ENCODE measurements at regions not wholly inside any gene's neighbourhood (a gene's known extent, or its start where the extent isn't known, plus 50 kb on each side); places are given as distances from the start of the nearest gene placed in this dataset.

GRCh38 chr1:5733596-5733995 lies 258.6 kb downstream of the NPHP4 start:
- no peak for TF ChIP-seq CTCF (IDR thresholded peaks at IDR 0.05; ENCODE audit: low read depth, low read length, poor library complexity, severe bottlenecking)
- no peak for TF ChIP-seq EZH2phosphoT487 (IDR thresholded peaks at IDR 0.05; ENCODE audit: borderline replicate concordance, low read length)

Measured in DOHH2 (cell line).